ENCODE measurements at regions not wholly inside any gene's neighbourhood (a gene's known extent, or its start where the extent isn't known, plus 50 kb on each side); places are given as distances from the start of the nearest gene placed in this dataset.

- no peaks in the 10 kb centered on the region for H3K27me3 ChIP-seq
- H3K36me3 ChIP-seq = no peaks in the 10 kb centered on the region
These were observed 126.9 kb downstream of the OR2B2 start for GRCh38 chr6:27785294-27785693.

GRCh38 chr6:27782748-27783147 is 129.4 kb downstream of the OR2B2 start:
- Histone ChIP-seq H3K36me3 (no peaks in the 10 kb centered on the region), H3K27me3 (peaks cover 0 to 4% of the 10 kb centered on the region in 2 donors), H3K27ac (no peak overlapping the region), H3K9me3 (no peaks in the 10 kb centered on the region), H3K4me1 (no peaks in the 10 kb centered on the region), H3K4me3 (no peak overlapping the region)
- TF ChIP-seq POLR2A (IDR thresholded peaks at IDR 0.05) (no peak), CTCF (IDR thresholded peaks at IDR 0.05) (no peak)
- DNase-seq = no peak
- intact Hi-C loops (cut with DNase I; ENCODE audit: low total_unique reads) = no loop called here

More at GRCh38 chr6:27785294-27785693, 126.9 kb downstream of the OR2B2 start:
- TF ChIP-seq CTCF (IDR thresholded peaks at IDR 0.05) = no peak
- TF ChIP-seq POLR2A (IDR thresholded peaks at IDR 0.05) = no peak
- DNase-seq = no peak
- no peaks in the 10 kb centered on the region for H3K4me1 ChIP-seq
- no peaks in the 10 kb centered on the region for H3K9me3 ChIP-seq
- no peak overlapping the region for H3K4me3 ChIP-seq
- H3K27ac ChIP-seq = no peak overlapping the region
- intact Hi-C loops (cut with DNase I; ENCODE audit: low total_unique reads) = no loop called here

- H3K27ac ChIP-seq = no peak overlapping the region
- no peak for TF ChIP-seq POLR2A (IDR thresholded peaks at IDR 0.05)
- H3K36me3 ChIP-seq = no peaks in the 10 kb centered on the region
- no peaks in the 10 kb centered on the region for H3K4me1 ChIP-seq
- H3K4me3 ChIP-seq = no peak overlapping the region
- H3K27me3 ChIP-seq = peaks cover 0 to 4% of the 10 kb centered on the region in 2 donors
- no peak for DNase-seq
- H3K9me3 ChIP-seq = no peaks in the 10 kb centered on the region
- intact Hi-C loops (cut with DNase I; ENCODE audit: low total_unique reads) = loop anchor here (10.0 kb wide), 1 partner anchor 116 kb away; a partner anchor contains a TSS
These were observed 133.4 kb downstream of the OR2B2 start for GRCh38 chr6:27778625-27779417.

- intact Hi-C loops (cut with DNase I; ENCODE audit: low total_unique reads) = loop anchor here (10.0 kb wide), 1 partner anchor 117 kb away; a partner anchor contains a TSS
- H3K27me3 ChIP-seq = peaks cover 0 to 4% of the 10 kb centered on the region in 2 donors
These were observed 134.4 kb downstream of the OR2B2 start for GRCh38 chr6:27777614-27778355.

GRCh38 chr6:27777126-27777525 is 135.1 kb downstream of the OR2B2 start:
- no peak for TF ChIP-seq POLR2A (IDR thresholded peaks at IDR 0.05)
- TF ChIP-seq CTCF (IDR thresholded peaks at IDR 0.05) = no peak
- Histone ChIP-seq H3K27me3 (peaks cover 0 to 4% of the 10 kb centered on the region in 2 donors), H3K4me1 (no peaks in the 10 kb centered on the region), H3K27ac (no peak overlapping the region), H3K36me3 (no peaks in the 10 kb centered on the region), H3K4me3 (no peak overlapping the region), H3K9me3 (no peaks in the 10 kb centered on the region)
- no peak for DNase-seq
- intact Hi-C loops (cut with DNase I; ENCODE audit: low total_unique reads) = loop anchor here (10.0 kb wide), 1 partner anchor 118 kb away; a partner anchor contains a TSS

More at GRCh38 chr6:27777614-27778355, 134.4 kb downstream of the OR2B2 start:
- DNase-seq = no peak
- Histone ChIP-seq H3K36me3 (no peaks in the 10 kb centered on the region), H3K9me3 (no peaks in the 10 kb centered on the region), H3K4me3 (no peak overlapping the region), H3K4me1 (no peaks in the 10 kb centered on the region), H3K27ac (no peak overlapping the region)
- TF ChIP-seq CTCF (IDR thresholded peaks at IDR 0.05) (no peak), POLR2A (IDR thresholded peaks at IDR 0.05) (no peak)

Data from uterus (tissue), 3 donors.